Epithelial cell of prostate (primary cell): ENCODE measurements at regions not wholly inside any gene's neighbourhood (a gene's known extent, or its start where the extent isn't known, plus 50 kb on each side); places are given as distances from the start of the nearest gene placed in this dataset.
"Not testable (repeated sequence)": the region's sequence is repeated elsewhere in the genome, so short reads cannot be mapped to it uniquely, and the experiment has no call there.

Experiments
- DNase-seq: peaks from one replicate; pipeline ENCODE4 v3.0.0-alpha.2; 2011; ENCODE audit warnings: low read depth, low spot score
- H3K27ac ChIP-seq: fragments of 450-650 bp; 2 replicates; pipeline ENCODE4 v1.5.1; 2017; ENCODE audit warnings: mild to moderate bottlenecking

DNA sequence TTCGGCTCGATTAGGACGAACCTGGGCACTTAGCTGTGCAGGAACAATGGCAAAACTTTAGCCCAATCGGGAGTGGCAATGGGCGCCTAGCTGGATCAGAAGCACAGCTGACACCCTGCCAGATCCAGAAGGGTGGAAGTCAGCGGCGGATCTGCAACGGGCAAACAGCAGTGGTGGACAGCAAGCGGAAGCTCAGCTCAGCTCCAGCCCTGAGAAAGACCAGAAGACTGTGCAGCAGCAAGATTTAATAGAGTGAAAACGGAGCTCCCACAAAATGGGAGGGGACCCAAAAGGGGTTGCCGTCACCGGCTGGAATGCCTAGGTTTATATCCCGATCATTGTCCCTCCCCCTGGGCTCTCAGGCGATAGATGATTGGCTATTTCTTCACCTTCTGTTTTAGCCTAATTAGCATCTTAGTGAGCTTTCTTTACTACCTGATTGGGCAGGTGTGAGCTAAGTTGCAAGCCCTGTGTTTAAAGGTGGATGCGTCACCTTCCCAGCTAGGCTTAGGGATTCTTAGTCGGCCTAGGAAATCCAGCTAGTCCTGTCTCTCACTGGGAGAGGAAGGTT is 1237.9 kb downstream of the CDH12 start:
- DNase-seq = no peak
- no peak overlapping the region for H3K27ac ChIP-seq

- no peak for DNase-seq
- no peak overlapping the region for H3K27ac ChIP-seq
Measured at GRCh38 chr5:21613971-21614488, 1239.1 kb downstream of the CDH12 start.

DNA sequence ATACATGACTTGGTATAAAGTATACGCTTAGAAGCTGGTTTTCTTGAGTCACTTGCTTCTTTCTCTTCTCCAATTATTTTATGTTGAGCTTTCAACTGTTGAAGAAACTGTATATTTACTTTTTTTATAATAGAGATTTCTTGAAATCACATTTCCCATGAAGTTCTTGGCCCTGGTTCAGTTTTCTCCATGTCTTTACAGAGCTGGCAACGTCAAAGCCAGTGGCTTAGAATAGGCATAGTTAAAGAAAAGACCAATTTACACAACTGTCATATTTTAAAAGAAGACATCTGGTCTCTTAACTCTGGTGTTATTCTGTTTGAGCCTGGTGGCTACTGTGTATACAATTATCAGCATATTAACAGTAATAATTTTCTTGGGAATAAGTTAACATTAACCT is 1249.3 kb downstream of the CDH12 start:
- DNase-seq = no peak

DNA sequence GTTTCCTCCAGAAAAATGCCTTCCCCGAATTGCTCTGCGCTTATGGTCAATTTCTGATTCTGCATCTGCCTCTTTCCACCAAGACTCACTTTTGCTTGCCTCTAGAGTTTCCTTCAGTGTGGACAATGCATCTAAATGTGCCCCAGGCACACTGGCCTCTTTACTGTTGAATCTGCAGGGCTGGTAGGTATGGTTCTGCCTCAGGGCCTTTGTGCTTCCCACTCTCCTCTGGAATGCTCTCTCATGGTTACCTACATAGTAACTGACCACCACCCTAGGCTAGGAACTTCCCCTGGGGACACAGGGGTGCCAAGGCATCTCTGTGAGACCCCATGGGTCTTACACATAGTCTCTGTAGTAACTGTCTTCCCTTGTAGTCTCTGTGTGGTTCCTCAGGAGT is 1258.6 kb downstream of the CDH12 start:
- DNase-seq = no peak
- no peak overlapping the region for H3K27ac ChIP-seq

More for the DNA sequence above, 1249.3 kb downstream of the CDH12 start:
- H3K27ac ChIP-seq = no peak overlapping the region

DNA sequence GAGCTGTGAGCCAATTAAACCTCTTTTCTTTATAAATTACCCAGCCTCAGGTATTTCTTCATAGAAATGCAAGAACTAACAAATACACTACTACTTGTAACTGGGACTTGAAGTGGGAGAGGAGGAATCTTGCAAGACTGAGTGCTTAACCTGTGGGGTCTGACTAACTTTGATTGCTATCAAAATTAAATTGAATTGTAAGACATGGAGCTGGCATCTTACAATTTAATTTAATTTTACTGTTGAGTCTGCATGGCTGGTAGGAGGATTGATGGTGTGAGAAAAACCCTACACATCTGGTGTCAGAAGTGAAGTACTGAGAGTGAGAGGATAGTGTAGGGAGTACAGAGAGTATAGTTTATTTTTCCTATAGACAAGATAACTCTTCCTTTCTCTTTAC is 1259.9 kb downstream of the CDH12 start:
- H3K27ac ChIP-seq = no peak overlapping the region
- DNase-seq = no peak

GRCh38 chr5:21581508-21581907 is 1271.6 kb downstream of the CDH12 start:
- H3K27ac ChIP-seq = no peak overlapping the region
- no peak for DNase-seq

DNA sequence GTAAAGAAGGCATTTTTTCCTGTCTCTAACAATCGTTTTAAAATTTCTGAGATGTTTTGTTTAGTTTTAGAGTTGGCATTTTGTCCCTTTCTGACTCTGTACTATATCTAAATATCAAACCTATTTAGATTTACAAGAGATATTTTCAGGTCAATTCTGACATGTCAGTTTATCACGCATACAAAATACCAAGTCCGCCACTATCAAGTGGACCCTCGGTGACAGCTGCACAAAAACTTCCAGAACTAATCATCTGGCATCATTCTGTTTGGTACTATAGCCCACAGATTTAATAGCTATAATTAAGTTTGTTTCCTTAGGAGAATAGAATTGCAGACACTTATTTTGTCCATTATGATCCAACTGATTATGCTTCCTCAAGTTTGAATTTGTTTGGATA is 1278.2 kb downstream of the CDH12 start:
- DNase-seq = no peak
- H3K27ac ChIP-seq = no peak overlapping the region

DNA sequence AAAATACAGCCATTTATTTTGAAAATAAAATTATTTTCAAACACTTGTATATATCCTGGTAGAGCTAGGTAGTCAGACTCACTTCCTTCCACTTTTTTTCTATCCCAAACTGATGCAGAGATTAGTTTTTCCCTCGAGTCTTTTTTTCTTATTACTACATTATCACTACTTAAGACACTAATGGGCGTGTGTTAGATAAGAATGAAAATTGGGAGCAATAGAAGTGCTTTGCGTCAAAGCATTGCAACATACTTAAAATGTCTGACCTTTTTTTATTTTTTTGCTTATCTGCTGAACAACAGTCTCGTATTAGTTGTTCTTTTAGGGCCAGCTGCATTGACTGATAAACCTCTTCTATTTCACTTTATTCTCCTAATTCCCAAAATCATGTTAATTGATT is 1278.7 kb downstream of the CDH12 start:
- no peak overlapping the region for H3K27ac ChIP-seq
- no peak for DNase-seq

DNA sequence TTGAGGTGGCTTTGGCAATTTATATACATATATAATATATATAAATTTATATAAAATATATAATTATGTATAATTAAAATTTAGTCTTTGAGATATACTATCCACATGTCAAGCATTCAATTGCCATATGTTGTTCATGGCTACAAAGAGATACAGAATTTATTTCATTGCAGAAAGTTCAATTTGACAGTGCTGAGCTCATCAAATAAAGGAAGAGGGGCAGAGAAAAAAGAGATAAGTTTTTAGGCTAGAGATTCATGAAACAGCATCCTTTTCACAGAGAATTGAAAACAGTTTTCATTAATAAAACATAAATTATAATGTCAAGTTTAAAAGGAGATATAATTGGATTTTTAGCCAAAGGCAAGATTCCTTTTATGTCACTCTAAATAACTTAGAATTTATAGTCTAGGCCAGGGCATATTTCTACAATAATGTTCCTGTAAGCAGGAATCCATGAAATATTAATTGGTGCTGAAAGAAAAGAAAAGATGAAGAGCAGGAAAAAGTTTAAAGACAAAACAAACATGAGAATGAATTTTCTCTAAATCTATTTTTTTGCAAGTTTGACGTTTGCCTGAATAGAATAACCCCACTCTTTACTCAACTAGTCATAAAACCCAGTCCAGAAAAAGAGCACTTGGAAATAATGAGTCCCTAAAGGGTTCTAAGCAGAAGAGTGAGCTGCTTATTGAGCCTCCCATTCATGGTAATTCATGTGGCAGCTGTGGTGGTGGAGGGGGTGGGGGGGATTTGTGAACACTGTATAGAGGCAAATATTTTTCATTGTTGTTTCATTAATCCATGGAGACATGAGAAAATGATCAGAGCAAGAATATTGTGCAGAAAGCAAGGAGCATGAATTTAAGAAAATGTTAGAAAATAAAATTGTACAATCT is 1279.5 kb downstream of the CDH12 start:
- H3K27ac ChIP-seq = no peak overlapping the region
- no peak for DNase-seq

DNA sequence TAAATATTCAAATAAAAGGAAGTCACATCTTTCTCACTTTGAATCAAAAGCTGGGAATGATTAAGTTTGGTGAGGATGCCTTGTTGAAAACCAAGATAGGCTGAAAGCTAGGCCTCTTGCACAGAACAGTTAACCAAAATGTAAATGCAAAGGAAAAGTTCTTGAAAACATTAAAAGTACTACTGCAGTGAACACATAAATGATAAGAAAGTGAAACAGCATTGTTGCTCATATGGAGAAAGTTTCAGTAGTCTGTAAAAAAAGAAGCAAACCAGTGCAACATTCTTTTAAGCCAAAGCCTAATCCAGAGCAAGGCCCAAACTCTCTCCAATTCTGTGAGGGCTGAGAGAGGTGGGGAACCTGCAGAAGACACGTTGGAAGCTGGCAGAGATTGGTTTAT is 1281.9 kb downstream of the CDH12 start:
- not testable (repeated sequence) for H3K27ac ChIP-seq, DNase-seq

DNA sequence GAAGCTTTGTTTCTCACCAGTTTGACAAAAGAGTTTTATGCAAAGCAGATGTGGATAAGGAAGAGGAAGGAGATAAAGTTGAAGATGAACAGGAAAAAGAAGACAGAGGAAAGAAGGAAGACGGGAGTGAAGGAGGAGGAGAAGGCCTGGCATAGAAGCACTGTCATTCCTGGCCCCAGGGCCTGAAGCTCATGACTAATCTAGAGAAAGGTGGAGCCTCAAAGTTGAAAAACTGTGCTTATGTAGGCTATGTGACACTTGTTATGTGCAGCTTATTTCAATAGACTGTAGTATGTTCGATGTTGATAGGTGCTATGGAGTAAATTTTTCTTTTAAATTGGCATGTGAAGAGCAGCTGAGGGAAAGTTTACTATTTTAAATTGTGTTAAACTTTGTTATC is 1294.0 kb downstream of the CDH12 start:
- not testable (repeated sequence) for H3K27ac ChIP-seq
- DNase-seq = peak; percentile 0

DNA sequence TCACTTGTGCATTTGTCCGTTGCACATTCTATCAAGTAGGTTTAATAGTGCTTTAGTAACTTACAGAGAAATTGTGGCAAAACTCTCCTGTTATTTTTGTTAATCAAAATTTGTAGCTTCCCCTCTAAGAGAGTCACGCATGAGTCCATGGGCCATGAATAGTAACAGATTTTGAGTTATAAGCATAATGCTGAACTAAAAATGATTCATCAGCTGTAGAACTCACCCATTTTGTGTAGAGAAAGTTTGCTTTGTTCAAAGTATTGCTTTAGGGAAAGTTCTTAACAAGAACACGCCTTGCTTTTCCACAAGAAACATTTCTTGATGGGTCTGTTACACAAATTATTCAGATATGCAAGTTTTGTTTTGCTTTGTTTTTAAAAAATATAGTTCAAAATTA is 1300.9 kb downstream of the CDH12 start:
- not testable (repeated sequence) for DNase-seq, H3K27ac ChIP-seq

- DNase-seq, H3K27ac ChIP-seq: not testable (repeated sequence)
Measured at GRCh38 chr5:21550916-21551315, 1302.2 kb downstream of the CDH12 start.

DNA sequence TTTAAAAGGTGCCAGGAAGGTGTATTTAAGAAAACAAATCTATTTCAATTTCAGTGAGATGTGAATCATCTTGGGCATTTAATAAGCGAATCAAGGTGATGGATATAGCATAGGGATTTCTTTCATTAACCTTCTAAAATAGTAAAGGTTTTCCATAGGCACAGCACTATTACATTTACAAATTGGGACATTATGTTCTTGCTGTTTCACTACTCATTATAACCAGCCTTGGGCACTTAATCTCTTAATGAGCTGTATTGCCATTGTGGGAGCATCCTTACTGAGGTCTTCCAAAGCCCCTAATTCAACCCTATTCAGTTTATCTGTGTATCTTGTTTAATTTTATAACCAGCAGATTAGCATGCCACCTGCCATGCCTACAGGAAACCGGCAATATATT is 1305.5 kb downstream of the CDH12 start:
- not testable (repeated sequence) for DNase-seq, H3K27ac ChIP-seq

DNA sequence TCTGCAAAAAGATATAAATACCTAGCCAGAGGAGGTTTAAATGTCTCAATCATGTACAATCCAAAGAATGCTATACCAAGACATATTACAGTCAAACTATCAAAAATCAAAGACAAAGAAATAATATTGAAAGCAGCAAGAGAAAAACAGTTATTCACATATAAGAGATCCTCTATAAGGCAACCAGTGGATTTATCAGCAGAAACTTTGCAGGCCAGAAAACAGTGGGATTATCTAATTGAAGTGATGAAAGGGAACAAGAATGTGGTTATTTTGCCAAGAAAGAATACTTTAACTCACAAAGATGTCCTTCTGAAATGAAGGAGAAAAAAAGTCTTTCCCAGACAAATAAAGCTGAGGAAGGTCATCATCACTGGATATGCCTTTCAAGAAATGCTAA is 1318.0 kb downstream of the CDH12 start:
- not testable (repeated sequence) for H3K27ac ChIP-seq, DNase-seq

DNA sequence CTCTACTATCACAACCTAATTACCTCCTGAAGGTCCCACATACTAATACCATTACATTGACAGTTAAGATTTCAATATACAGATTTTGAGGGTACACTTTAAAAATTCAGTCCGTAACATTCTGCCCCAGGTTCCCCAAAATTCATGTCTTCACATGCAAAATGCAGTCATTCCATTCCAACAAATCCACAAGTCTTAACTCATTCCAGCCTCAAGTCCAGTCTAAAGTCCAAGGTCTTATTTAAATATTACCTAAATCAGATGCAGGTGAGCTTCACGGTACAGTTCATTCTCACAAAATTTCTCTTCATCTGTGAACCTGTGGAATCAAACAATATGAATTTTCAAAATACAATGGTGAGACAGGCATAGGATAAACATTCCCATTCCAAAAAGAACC is 1332.0 kb downstream of the CDH12 start:
- H3K27ac ChIP-seq, DNase-seq: not testable (repeated sequence)

DNA sequence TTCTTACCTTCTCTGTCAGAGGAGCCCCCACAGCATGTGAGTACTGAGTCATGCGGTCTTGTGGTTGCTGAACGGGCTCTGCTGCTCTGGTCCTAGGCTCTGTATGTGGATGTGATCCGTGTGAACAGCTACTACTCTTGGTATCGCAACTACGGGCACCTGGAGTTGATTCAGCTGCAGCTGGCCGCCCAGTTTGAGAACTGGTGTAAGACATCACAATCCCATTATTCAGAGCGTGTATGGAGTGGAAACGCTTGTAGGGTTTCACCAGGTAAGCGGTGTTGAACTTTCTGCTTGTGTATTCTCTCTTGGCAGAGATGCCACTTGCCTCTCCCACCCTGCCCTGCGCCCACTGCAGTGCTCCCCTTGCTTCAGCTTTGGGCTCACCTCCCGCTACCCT is 1356.2 kb downstream of the CDH12 start:
- not testable (repeated sequence) for DNase-seq, H3K27ac ChIP-seq

DNA sequence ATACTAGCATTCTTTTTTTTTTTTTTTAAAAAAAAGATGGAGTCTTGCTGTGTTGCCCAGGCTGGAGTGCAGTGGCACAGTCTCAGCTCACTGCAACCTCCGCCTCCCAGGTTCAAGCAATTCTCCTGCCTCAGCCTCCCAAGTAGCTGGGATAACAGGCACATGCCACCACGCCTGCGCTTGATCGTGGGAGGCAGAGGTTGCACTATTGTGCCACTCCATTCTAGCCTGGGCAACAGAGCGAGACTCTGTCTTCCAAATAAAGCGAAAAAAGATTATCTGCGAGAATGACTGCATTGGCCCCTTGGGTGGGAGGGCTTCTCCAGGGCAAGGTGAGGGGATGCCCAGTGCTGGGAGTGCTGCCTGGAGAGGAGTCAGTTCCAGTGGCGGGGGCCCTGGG is 1357.1 kb downstream of the CDH12 start:
- not testable (repeated sequence) for H3K27ac ChIP-seq, DNase-seq

- H3K27ac ChIP-seq, DNase-seq: not testable (repeated sequence)
Measured at GRCh38 chr5:21495235-21495634, 1357.9 kb downstream of the CDH12 start.

GRCh38 chr5:21494033-21494432 is 1359.1 kb downstream of the CDH12 start:
- not testable (repeated sequence) for H3K27ac ChIP-seq, DNase-seq

DNA sequence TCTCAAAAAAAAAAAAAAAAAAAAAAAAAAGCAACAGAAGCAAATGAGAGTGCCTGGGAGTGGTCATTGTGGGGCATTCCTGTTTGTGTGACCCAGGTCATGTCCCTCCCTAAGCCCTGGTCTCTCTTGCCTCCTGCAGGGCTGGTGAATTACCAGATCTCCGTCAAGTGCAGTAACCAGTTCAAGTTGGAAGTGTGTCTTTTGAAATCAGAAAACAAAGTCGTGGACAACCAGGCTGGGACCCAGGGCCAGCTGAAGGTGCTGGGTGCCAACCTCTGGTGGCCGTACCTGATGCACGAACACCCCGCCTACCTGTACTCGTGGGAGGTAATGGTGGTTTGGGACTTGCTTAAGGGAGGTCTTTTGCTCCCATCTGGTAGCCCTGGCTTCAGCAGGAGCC is 1362.0 kb downstream of the CDH12 start:
- DNase-seq = not testable (repeated sequence)

More for the DNA sequence above, 1362.0 kb downstream of the CDH12 start:
- not testable (repeated sequence) for H3K27ac ChIP-seq
